ENCODE measurements at regions not wholly inside any gene's neighbourhood (a gene's known extent, or its start where the extent isn't known, plus 50 kb on each side); places are given as distances from the start of the nearest gene placed in this dataset.
"Not testable (repeated sequence)": the region's sequence is repeated elsewhere in the genome, so short reads cannot be mapped to it uniquely, and the experiment has no call there.

GRCh38 chr3:106029954-106030626 is 161.3 kb upstream of the CBLB start:
- DNase-seq, result no peak

- DNase-seq, result no peak
These were observed 161.8 kb upstream of the CBLB start for GRCh38 chr3:106030627-106030963.

- DNase-seq, result no peak
These were observed 163.7 kb upstream of the CBLB start for GRCh38 chr3:106032479-106032878.

GRCh38 chr3:106033654-106034053 is 164.8 kb upstream of the CBLB start:
- DNase-seq, result no peak

GRCh38 chr3:106034313-106034712 is 165.5 kb upstream of the CBLB start:
- DNase-seq, result no peak

- no peak for DNase-seq
These were observed 166.8 kb upstream of the CBLB start for GRCh38 chr3:106035619-106036018.

GRCh38 chr3:106036696-106037095 is 167.9 kb upstream of the CBLB start:
- DNase-seq, result no peak

- DNase-seq, result no peak
These were observed 178.4 kb upstream of the CBLB start for GRCh38 chr3:106047221-106047620.

GRCh38 chr3:106048946-106049481 is 180.2 kb upstream of the CBLB start:
- DNase-seq, result no peak

GRCh38 chr3:106049821-106050220 is 181.0 kb upstream of the CBLB start:
- no peak for DNase-seq

GRCh38 chr3:106056931-106057330 is 188.1 kb upstream of the CBLB start:
- no peak for DNase-seq

GRCh38 chr3:106058475-106058874 is 189.7 kb upstream of the CBLB start:
- no peak for DNase-seq

GRCh38 chr3:106059953-106060517 is 191.2 kb upstream of the CBLB start:
- DNase-seq, result no peak

- DNase-seq, result no peak
These were observed 195.1 kb upstream of the CBLB start for GRCh38 chr3:106063909-106064308.

- DNase-seq, result no peak
These were observed 197.0 kb upstream of the CBLB start for GRCh38 chr3:106065831-106066230.

- no peak for DNase-seq
These were observed 198.9 kb upstream of the CBLB start for GRCh38 chr3:106067711-106068110.

GRCh38 chr3:106068381-106068780 is 199.6 kb upstream of the CBLB start:
- DNase-seq, result peak; percentile 43

- DNase-seq, result no peak
These were observed 200.0 kb upstream of the CBLB start for GRCh38 chr3:106068795-106069194.

GRCh38 chr3:106070187-106070586 is 201.4 kb upstream of the CBLB start:
- DNase-seq, result no peak

- DNase-seq, result no peak
These were observed 202.5 kb upstream of the CBLB start for GRCh38 chr3:106071306-106071705.

- DNase-seq, result not testable (repeated sequence)
These were observed 203.8 kb upstream of the CBLB start for GRCh38 chr3:106072596-106072995.

- DNase-seq, result not testable (repeated sequence)
These were observed 205.0 kb upstream of the CBLB start for GRCh38 chr3:106073806-106074205.

GRCh38 chr3:106075731-106076130 is 206.9 kb upstream of the CBLB start:
- not testable (repeated sequence) for DNase-seq

GRCh38 chr3:106078635-106079034 is 209.8 kb upstream of the CBLB start:
- DNase-seq, result no peak

GRCh38 chr3:106082616-106083015 is 213.8 kb upstream of the CBLB start:
- DNase-seq, result no peak

Data from NCI-H446 treated with DMSO at 0.1 percent for 48 hours (cell line).